Liver (tissue), 3 donors: ENCODE measurements at regions not wholly inside any gene's neighbourhood (a gene's known extent, or its start where the extent isn't known, plus 50 kb on each side); places are given as distances from the start of the nearest gene placed in this dataset.

Source experiments
- CTCF ChIP-seq: fragments of 150-350 bp; IDR thresholded peaks from 2 replicates; pipeline ENCODE4 v1.5.1; 2017; ENCODE audit warnings: improper control_type of control experiment, low read depth, low read length; ENCODE audit not compliant: missing input control
- EGR1 ChIP-seq, 2 donors: IDR thresholded peaks; 2 replicates each; pipeline ENCODE4 v1.6.1; 2016 to 2018; ENCODE audit warnings: antibody characterized with exemption in 2 of 2, low read depth in 2 of 2
- FOXA1 ChIP-seq: IDR thresholded peaks from 2 replicates; pipeline ENCODE4 v1.6.1; 2016; ENCODE audit warnings: antibody characterized with exemption
- HNF4G ChIP-seq: IDR thresholded peaks from 2 replicates; pipeline ENCODE4 v1.6.1; 2016; ENCODE audit warnings: antibody characterized with exemption
- JUND ChIP-seq, 2 donors: IDR thresholded peaks; 2 replicates each; pipeline ENCODE4 v1.6.1; 2016; ENCODE audit warnings: antibody characterized with exemption in 2 of 2
- MAX ChIP-seq: IDR thresholded peaks from 2 replicates; pipeline ENCODE4 v1.6.1; 2016; ENCODE audit warnings: antibody characterized with exemption
- NR2F2 ChIP-seq: IDR thresholded peaks from 2 replicates; pipeline ENCODE4 v1.6.1; 2016; ENCODE audit warnings: antibody characterized with exemption
- RAD21 ChIP-seq, 2 donors: IDR thresholded peaks; 2 replicates each; pipeline ENCODE4 v1.6.1; 2016; ENCODE audit warnings: antibody characterized with exemption in 2 of 2, mild to moderate bottlenecking in 2 of 2
- REST ChIP-seq: IDR thresholded peaks from 2 replicates; pipeline ENCODE4 v1.6.1; 2016; ENCODE audit warnings: antibody characterized with exemption, mild to moderate bottlenecking
- RXRA ChIP-seq, 2 donors: IDR thresholded peaks; 2 replicates each; pipeline ENCODE4 v1.6.1; 2017 to 2018; ENCODE audit warnings: antibody characterized with exemption in 2 of 2, mild to moderate bottlenecking in 1 of 2
- SP1 ChIP-seq: IDR thresholded peaks from 2 replicates; pipeline ENCODE4 v1.6.1; 2018; ENCODE audit warnings: antibody characterized with exemption, mild to moderate bottlenecking
- TAF1 ChIP-seq: conservative IDR thresholded peaks from 2 replicates; pipeline ENCODE4 v1.6.1; 2016; ENCODE audit warnings: antibody characterized with exemption, mild to moderate bottlenecking
- YY1 ChIP-seq: IDR thresholded peaks from 2 replicates; pipeline ENCODE4 v1.6.1; 2016; ENCODE audit warnings: antibody characterized with exemption, mild to moderate bottlenecking
- ZBTB33 ChIP-seq: IDR thresholded peaks from 2 replicates; pipeline ENCODE4 v1.6.1; 2016; ENCODE audit warnings: antibody characterized with exemption
- donor health status: healthy.
- donor health status: healthy.

GRCh38 chr16:8505327-8505991 lies 84.9 kb downstream of the TMEM114 start:
- TF ChIP-seq YY1 (no peak), SP1 (no peak), CTCF (no peak), NR2F2 (no peak), RXRA (IDR thresholded peaks at IDR 0.05) (no peak), REST (no peak), JUND (IDR thresholded peaks at IDR 0.05) (no peak), EGR1 (IDR thresholded peaks at IDR 0.05; ENCODE audit: low read depth in 2 of 2) (no peak), HNF4G (no peak), RAD21 (IDR thresholded peaks at IDR 0.05) (no peak), TAF1 (no peak), ZBTB33 (no peak), MAX (no peak), FOXA1 (no peak)
